ACHN (cell line): ENCODE measurements at regions not wholly inside any gene's neighbourhood (a gene's known extent, or its start where the extent isn't known, plus 50 kb on each side); places are given as distances from the start of the nearest gene placed in this dataset.

ENCODE experiments used
- DNase-seq: peaks from one replicate; pipeline ENCODE4 v3.0.0-alpha.2; 2015
- in situ Hi-C: cut with HindIII; loops from 2 replicates; pipeline ENCODE4 v1.10.0; 2017; ENCODE audit warnings: low sequenced_read_pairs, low pct_ligation_motif_present, low pct_unique_long_range_greater_than_20kb

- DNase-seq, result no peak
- in situ Hi-C loops, result no loop called here
Measured at GRCh38 chr2:13020469-13020868, 303.7 kb downstream of the TRIB2 start.

GRCh38 chr2:13021470-13021957 lies 304.8 kb downstream of the TRIB2 start:
- in situ Hi-C loops, result no loop called here

GRCh38 chr2:13030606-13031005 lies 313.9 kb downstream of the TRIB2 start:
- DNase-seq, result no peak
- in situ Hi-C loops, result no loop called here

More at GRCh38 chr2:13021470-13021957, 304.8 kb downstream of the TRIB2 start:
- DNase-seq, result no peak

GRCh38 chr2:13034861-13035260 lies 318.1 kb downstream of the TRIB2 start:
- DNase-seq, result no peak
- in situ Hi-C loops, result no loop called here

- DNase-seq, result no peak
- in situ Hi-C loops, result no loop called here
Measured at GRCh38 chr2:13035866-13036265, 319.1 kb downstream of the TRIB2 start.

GRCh38 chr2:13040043-13040442 lies 323.3 kb downstream of the TRIB2 start:
- in situ Hi-C loops, result no loop called here
- no peak for DNase-seq

- in situ Hi-C loops, result no loop called here
- peak; percentile 17 for DNase-seq
Measured at GRCh38 chr2:13046557-13047165, 329.9 kb downstream of the TRIB2 start.

GRCh38 chr2:13050764-13051163 lies 334.0 kb downstream of the TRIB2 start:
- in situ Hi-C loops, result no loop called here
- DNase-seq, result no peak

GRCh38 chr2:13052547-13052946 lies 335.8 kb downstream of the TRIB2 start:
- in situ Hi-C loops, result no loop called here
- no peak for DNase-seq

- in situ Hi-C loops, result no loop called here
- DNase-seq, result peak; percentile 8
Measured at GRCh38 chr2:13056259-13056843, 339.6 kb downstream of the TRIB2 start.

GRCh38 chr2:13057671-13058070 lies 340.9 kb downstream of the TRIB2 start:
- no peak for DNase-seq
- in situ Hi-C loops, result no loop called here

GRCh38 chr2:13066676-13067075 lies 349.9 kb downstream of the TRIB2 start:
- in situ Hi-C loops, result no loop called here
- no peak for DNase-seq

GRCh38 chr2:13067508-13067907 lies 350.8 kb downstream of the TRIB2 start:
- DNase-seq, result no peak
- in situ Hi-C loops, result no loop called here

GRCh38 chr2:13089971-13090370 lies 373.2 kb downstream of the TRIB2 start:
- in situ Hi-C loops, result no loop called here
- DNase-seq, result no peak

- DNase-seq, result no peak
- in situ Hi-C loops, result no loop called here
Measured at GRCh38 chr2:13091455-13091854, 374.7 kb downstream of the TRIB2 start.

GRCh38 chr2:13091861-13092378 lies 375.2 kb downstream of the TRIB2 start:
- in situ Hi-C loops, result no loop called here
- no peak for DNase-seq

- in situ Hi-C loops, result no loop called here
- no peak for DNase-seq
Measured at GRCh38 chr2:13093416-13093991, 376.8 kb downstream of the TRIB2 start.

- no peak for DNase-seq
- in situ Hi-C loops, result no loop called here
Measured at GRCh38 chr2:13102397-13103063, 385.8 kb downstream of the TRIB2 start.

GRCh38 chr2:13103151-13103550 lies 386.4 kb downstream of the TRIB2 start:
- in situ Hi-C loops, result no loop called here
- DNase-seq, result no peak
